VCaP (cell line): ENCODE measurements at regions not wholly inside any gene's neighbourhood (a gene's known extent, or its start where the extent isn't known, plus 50 kb on each side); places are given as distances from the start of the nearest gene placed in this dataset.
A peak's percentile ranks its signal among the peaks of the same experiment; 100 is the strongest.

Experiments used
- H3K27ac ChIP-seq: fragments of 450-650 bp; 2 replicates; pipeline ENCODE4 v1.5.1; 2017
- CTCF ChIP-seq: fragments of 450-650 bp; conservative IDR thresholded peaks from 2 replicates; pipeline ENCODE4 v1.5.1; 2017; ENCODE audit warnings: mild to moderate bottlenecking, moderate library complexity

GRCh38 chr4:103361926-103362325 is 163.8 kb upstream of the CENPE start:
- no peak overlapping the region for H3K27ac ChIP-seq
- TF ChIP-seq CTCF: no peak

- no peak for TF ChIP-seq CTCF
These were observed 161.8 kb upstream of the CENPE start for GRCh38 chr4:103359900-103360299.

GRCh38 chr4:103354006-103354405 is 155.9 kb upstream of the CENPE start:
- no peak overlapping the region for H3K27ac ChIP-seq
- no peak for TF ChIP-seq CTCF

More at GRCh38 chr4:103359900-103360299, 161.8 kb upstream of the CENPE start:
- H3K27ac ChIP-seq: no peak overlapping the region

GRCh38 chr4:103329642-103330041 is 131.5 kb upstream of the CENPE start:
- TF ChIP-seq CTCF: no peak
- no peak overlapping the region for H3K27ac ChIP-seq

- H3K27ac ChIP-seq: no peak overlapping the region
These were observed 126.7 kb upstream of the CENPE start for GRCh38 chr4:103324811-103325210.

GRCh38 chr4:103318327-103318726 is 120.2 kb upstream of the CENPE start:
- no peak overlapping the region for H3K27ac ChIP-seq
- TF ChIP-seq CTCF: no peak

More at GRCh38 chr4:103324811-103325210, 126.7 kb upstream of the CENPE start:
- TF ChIP-seq CTCF: no peak

- no peak for TF ChIP-seq CTCF
- peak overlapping the region; percentile 80 for H3K27ac ChIP-seq
These were observed 110.1 kb upstream of the CENPE start for GRCh38 chr4:103308248-103308561.
